ENCODE measurements at regions not wholly inside any gene's neighbourhood (a gene's known extent, or its start where the extent isn't known, plus 50 kb on each side); places are given as distances from the start of the nearest gene placed in this dataset.

DNA sequence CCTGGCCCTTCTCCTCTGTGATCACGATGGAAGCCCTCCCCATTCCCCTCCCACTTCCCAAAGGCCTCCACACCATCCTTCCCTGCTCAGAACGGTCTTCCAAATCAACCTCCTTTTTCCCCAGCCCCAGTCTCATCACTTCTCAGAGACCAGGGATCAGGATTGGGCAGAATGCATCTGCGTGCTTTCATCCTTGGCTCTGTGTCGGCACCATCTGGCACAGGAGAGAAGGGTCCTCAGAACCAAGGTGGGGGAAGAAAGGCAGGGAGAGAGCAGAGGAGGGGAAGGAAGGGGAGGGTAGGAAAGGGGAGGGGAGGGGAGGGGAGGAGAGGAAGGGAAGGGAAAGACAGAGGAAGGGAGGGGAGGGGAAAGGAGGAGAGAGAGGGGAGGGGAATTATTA lies 52.4 kb upstream of the FICD start:
- DNase-seq: no peak
- intact Hi-C loops (cut with micrococcal nuclease): no loop called here
- H3K4me1 Mint-ChIP-seq: no peaks in the 10 kb centered on the region
- H3K9me3 Mint-ChIP-seq: no peaks in the 10 kb centered on the region
- peaks cover 1% of the 10 kb centered on the region for H3K27me3 Mint-ChIP-seq
- H3K4me3 Mint-ChIP-seq: no peak overlapping the region
- H3K27ac Mint-ChIP-seq: no peak overlapping the region
- H3K36me3 Mint-ChIP-seq (ENCODE audit: low read depth): no peaks in the 10 kb centered on the region

DNA sequence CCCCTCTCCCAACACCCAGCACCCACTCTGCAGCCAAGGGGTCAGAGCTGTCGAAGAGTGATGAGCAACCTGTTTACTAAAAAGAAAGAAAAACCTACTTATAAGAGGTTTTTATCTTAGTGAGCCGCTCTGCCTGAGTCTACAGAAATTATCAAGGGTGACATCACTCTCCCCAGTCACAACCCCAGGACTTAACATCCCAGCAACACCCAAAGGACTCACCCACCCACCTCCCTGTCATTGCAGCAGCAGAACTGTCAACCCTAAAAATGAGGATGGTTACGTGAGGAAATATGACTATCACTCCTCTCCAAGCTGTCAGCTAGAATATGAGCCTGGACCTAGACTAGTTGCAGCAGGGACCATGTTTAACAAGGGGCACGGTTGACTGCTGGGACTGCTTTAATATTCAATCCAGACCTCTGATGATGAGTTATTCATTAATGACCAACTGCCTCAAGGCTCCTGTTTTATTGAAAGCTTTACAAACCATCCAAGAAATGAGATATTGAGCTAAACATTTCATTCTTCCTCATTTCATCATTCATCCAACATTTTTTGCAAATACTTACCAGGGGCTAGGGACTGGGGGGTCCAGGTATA lies 53.9 kb upstream of the FICD start:
- peaks cover 1% of the 10 kb centered on the region for H3K27me3 Mint-ChIP-seq
- no peaks in the 10 kb centered on the region for H3K4me1 Mint-ChIP-seq
- no peak for DNase-seq
- intact Hi-C loops (cut with micrococcal nuclease): no loop called here
- no peaks in the 10 kb centered on the region for H3K36me3 Mint-ChIP-seq (ENCODE audit: low read depth)
- no peak overlapping the region for H3K4me3 Mint-ChIP-seq
- H3K27ac Mint-ChIP-seq: no peak overlapping the region
- no peaks in the 10 kb centered on the region for H3K9me3 Mint-ChIP-seq

DNA sequence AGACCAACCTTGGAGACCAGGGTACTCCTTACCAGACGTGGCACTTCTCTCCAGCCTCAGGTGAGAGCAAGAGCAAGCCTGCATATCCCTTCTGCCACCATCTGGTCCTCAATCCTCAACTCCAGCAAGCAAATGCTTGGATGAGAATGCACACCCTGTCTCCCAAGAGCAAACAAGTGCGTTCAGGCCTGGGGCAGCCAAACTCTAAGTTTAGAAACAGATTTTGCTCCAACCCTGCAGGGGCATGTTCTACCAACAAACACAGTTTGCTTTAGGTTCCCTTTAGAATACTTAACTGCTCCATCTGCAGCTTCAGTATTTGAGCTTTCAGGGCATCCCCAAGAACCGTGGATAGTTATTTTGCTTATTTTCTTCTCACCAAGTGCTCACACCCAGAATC lies 55.9 kb upstream of the FICD start:
- Mint-ChIP-seq H3K4me1 (no peaks in the 10 kb centered on the region), H3K9me3 (no peaks in the 10 kb centered on the region), H3K4me3 (no peak overlapping the region), H3K27ac (no peak overlapping the region), H3K36me3 (ENCODE audit: low read depth) (no peaks in the 10 kb centered on the region), H3K27me3 (peaks cover 8% of the 10 kb centered on the region)
- intact Hi-C loops (cut with micrococcal nuclease): no loop called here
- no peak for DNase-seq

DNA sequence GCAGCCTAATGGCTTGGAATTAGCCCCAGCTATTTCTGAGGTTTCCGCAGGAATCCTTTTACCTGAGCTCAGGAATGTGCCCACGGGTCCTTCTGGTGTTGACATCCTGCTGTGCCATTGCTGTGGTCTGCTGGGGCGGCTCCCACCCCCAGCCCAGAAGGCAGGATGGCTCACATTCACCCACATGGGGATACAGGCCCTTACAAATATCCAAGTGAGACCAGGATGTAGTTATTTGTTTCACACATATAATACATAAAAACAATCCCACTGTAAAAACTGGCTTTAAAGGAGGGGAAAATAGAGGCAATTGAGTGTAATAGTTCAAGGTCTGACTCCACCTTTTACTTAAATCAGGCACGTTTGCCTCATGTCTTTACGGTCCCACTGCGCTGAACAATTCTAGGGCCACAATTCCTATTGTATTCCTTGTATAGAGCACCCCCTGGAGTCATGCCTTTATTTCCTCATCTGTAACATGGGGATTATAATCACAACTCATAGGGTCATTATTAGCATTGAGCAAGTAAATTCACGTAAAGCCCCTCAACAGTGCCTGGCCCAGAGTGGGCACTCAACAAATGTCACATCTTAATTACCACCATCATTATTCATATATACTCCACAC lies 57.2 kb upstream of the FICD start:
- Mint-ChIP-seq H3K4me3 (no peak overlapping the region), H3K9me3 (no peaks in the 10 kb centered on the region), H3K27ac (no peak overlapping the region), H3K4me1 (no peaks in the 10 kb centered on the region), H3K36me3 (ENCODE audit: low read depth) (no peaks in the 10 kb centered on the region), H3K27me3 (peaks cover 7% of the 10 kb centered on the region)
- intact Hi-C loops (cut with micrococcal nuclease): no loop called here
- DNase-seq: no peak

DNA sequence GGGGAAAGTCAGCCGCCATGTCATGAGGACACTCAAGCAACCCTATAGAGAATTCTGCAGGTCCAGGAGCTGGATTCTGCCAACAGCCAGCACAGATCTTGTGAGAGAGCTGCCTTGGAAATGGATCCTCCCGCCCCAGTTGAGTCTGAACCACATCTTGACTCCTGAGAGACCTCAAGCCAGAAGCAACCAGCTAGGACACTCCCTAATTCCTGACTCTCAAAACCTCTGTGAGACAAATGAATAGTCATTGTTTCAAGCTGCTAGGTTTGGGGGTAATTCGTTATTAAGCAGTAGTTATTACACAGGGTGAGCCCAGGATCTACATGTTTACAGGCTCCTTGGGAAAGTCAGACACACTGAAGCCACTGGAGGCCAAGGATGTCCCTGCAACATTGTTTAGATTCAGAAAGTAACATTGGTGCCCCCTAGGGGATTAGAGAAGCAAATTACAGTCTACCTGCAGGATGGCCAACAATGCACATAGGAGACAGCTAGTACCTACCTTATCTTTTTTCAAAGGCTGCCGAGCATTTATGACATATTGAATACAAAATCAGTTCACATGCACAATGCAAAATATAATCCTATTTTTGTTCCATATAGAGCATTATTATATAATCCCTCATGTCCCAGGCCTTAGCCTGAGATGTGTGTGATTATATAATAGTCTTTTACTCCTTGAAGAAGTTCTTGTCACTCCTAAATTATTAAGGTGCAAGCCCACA lies 57.9 kb upstream of the FICD start:
- H3K4me3 Mint-ChIP-seq: no peak overlapping the region
- H3K27ac Mint-ChIP-seq: no peak overlapping the region
- intact Hi-C loops (cut with micrococcal nuclease): no loop called here
- DNase-seq: peak; percentile 67
- no peaks in the 10 kb centered on the region for H3K4me1 Mint-ChIP-seq
- H3K9me3 Mint-ChIP-seq: no peaks in the 10 kb centered on the region
- no peaks in the 10 kb centered on the region for H3K36me3 Mint-ChIP-seq (ENCODE audit: low read depth)
- peaks cover 7% of the 10 kb centered on the region for H3K27me3 Mint-ChIP-seq

DNA sequence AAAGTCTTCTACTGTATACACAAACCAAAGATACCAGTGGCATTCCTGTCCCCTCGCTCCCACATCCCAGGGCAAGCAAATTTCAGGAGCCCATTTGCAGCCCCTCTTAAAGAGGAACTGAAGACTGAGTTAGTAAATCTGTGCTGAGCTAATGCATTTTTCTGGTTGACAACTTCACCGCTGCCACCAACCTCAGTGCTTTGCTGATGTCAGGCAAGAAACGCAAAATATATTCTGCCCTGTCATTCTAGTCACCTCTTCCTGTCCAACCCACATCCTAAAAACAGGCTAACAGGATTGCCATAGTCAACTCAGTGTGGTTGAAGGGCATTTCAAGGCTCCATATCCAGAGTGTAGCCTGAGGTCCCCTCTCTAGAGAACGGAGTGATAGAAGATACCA lies 59.4 kb upstream of the FICD start:
- no peak for DNase-seq
- no peaks in the 10 kb centered on the region for H3K4me1 Mint-ChIP-seq
- H3K27ac Mint-ChIP-seq: no peak overlapping the region
- no peaks in the 10 kb centered on the region for H3K36me3 Mint-ChIP-seq (ENCODE audit: low read depth)
- no peak overlapping the region for H3K4me3 Mint-ChIP-seq
- H3K9me3 Mint-ChIP-seq: no peaks in the 10 kb centered on the region
- H3K27me3 Mint-ChIP-seq: peaks cover 7% of the 10 kb centered on the region
- intact Hi-C loops (cut with micrococcal nuclease): no loop called here

DNA sequence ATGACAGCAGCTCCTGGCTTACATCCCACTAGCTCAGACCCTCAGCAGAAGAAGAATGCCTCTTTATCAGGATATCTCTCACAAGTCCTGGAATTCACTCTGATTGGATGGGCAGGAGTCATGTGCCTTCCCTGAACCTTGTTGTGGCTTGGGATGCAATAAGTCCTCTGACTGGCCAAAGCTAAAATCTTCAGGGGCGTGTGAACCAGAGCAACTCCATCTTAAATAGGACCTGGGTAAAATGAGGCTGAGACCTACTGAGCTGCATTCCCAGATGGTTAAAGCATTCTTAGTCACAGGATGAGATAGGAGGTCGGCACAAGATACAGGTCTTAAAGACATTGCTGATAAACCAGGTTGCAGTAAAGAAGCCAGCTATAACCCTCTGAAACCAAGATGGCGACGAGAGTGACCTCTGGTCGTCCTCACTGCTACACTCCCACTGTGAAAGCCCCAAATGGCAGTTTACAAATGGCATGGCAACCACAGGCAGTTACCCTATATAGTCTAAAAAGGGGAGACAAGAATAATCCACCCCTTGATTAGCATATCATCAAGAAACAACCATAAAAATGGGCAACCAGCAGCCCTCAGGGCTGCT lies 60.4 kb upstream of the FICD start:
- no peaks in the 10 kb centered on the region for H3K36me3 Mint-ChIP-seq (ENCODE audit: low read depth)
- DNase-seq: no peak
- no peak overlapping the region for H3K4me3 Mint-ChIP-seq
- H3K4me1 Mint-ChIP-seq: no peaks in the 10 kb centered on the region
- no peaks in the 10 kb centered on the region for H3K9me3 Mint-ChIP-seq
- intact Hi-C loops (cut with micrococcal nuclease): no loop called here
- no peak overlapping the region for H3K27ac Mint-ChIP-seq
- peaks cover 7% of the 10 kb centered on the region for H3K27me3 Mint-ChIP-seq

DNA sequence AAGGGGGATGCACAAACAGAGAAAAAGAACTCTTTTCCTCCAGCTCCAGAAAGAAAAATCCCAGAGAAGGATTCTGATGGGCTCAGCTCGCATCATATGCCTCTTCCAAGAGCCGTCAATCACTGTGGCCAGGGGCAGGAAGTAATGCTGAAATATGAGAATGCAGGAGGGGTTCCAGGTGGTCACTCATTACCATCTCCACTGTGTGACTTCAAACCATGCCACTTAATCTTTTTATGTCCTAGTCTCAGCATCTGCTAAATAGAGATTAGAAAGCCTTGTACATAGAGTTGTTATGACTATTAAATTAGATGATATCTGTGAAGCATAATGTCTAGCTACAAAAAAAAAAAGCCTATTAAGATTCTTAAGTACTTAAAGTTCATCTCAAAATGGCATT lies 65.6 kb upstream of the FICD start:
- Mint-ChIP-seq H3K9me3 (no peaks in the 10 kb centered on the region), H3K36me3 (ENCODE audit: low read depth) (no peaks in the 10 kb centered on the region), H3K4me3 (no peak overlapping the region), H3K4me1 (no peaks in the 10 kb centered on the region), H3K27ac (no peak overlapping the region), H3K27me3 (peaks cover 4% of the 10 kb centered on the region)
- DNase-seq: no peak
- intact Hi-C loops (cut with micrococcal nuclease): no loop called here

DNA sequence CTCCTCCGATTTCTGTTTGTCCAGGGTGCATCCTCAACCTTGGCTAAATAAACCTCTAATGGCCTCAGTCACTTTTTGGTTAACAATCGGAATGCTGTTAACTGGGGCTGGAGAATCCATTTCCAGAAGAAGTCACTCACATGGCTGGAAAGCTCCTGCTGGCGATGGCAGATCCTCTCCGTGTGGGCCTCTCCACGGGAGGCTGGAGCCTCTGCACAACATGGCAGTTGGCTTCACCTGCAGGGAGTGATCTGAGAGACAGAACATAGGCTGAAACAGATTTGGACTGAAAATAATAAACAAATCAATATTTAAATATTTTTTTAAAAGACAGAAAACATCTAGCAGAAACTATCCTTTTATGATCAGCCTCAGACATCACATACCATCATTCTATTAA lies 66.8 kb upstream of the FICD start:
- intact Hi-C loops (cut with micrococcal nuclease): no loop called here
- peaks cover 4% of the 10 kb centered on the region for H3K27me3 Mint-ChIP-seq
- H3K4me1 Mint-ChIP-seq: no peaks in the 10 kb centered on the region
- no peak overlapping the region for H3K4me3 Mint-ChIP-seq
- H3K36me3 Mint-ChIP-seq (ENCODE audit: low read depth): no peaks in the 10 kb centered on the region
- no peak for DNase-seq
- no peaks in the 10 kb centered on the region for H3K9me3 Mint-ChIP-seq
- H3K27ac Mint-ChIP-seq: no peak overlapping the region

DNA sequence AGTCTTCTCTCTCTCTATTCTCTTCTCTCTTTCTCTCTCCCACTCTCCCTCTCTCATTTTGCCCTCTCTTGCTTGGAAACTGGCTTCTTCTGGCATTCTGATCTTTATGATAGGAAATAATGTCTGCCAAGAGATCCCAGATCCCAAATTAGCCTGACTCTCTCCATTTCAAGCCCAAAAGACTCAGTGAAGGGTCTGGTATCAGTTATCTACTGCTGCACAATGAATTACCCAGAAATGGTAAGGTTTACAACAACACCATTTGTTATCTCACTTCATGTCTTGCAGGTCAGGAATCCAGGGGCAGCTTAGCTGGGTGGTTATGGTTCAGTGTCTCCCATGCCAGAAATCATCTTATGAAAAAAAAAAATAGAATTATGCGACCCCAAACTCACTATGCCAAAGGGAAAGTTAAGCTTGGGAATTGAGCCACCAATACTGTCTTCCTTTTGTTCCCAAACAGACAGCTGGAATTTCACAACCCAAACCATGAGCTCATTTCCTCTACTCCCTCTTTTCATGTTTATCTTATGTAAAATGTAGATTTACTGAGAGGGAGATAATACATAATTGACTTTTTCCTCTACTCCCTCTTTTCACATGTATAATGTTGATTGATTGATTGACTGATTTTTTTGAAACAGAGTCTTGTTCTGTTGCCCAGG lies 67.8 kb upstream of the FICD start:
- intact Hi-C loops (cut with micrococcal nuclease): no loop called here
- H3K9me3 Mint-ChIP-seq: no peaks in the 10 kb centered on the region

DNA sequence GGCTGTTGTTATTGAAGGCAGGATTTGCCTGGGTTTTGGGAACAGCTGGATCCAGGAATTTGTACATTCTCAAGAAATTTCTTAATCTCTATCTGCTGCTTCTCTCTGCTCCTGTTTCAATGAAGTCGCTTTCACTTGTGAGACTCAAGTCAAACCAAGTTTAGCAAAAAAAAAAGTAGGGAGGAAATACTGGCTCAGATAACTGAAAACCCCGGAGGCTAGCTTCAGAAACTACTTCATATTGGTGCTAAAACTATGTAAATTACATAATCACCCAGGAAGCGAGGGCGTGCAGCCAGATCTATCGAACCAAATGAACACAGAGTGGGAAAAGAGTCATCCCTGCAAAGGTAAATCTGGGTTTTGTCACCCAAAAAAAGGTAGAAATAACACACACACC lies 68.3 kb upstream of the FICD start:
- H3K4me1 Mint-ChIP-seq: peaks cover 2% of the 10 kb centered on the region
- no peak for DNase-seq
- no peaks in the 10 kb centered on the region for H3K36me3 Mint-ChIP-seq (ENCODE audit: low read depth)
- H3K27me3 Mint-ChIP-seq: peaks cover 4% of the 10 kb centered on the region
- no peaks in the 10 kb centered on the region for H3K9me3 Mint-ChIP-seq
- H3K4me3 Mint-ChIP-seq: no peak overlapping the region
- no peak overlapping the region for H3K27ac Mint-ChIP-seq
- intact Hi-C loops (cut with micrococcal nuclease): no loop called here

More for the DNA sequence above, 67.8 kb upstream of the FICD start:
- Mint-ChIP-seq H3K36me3 (ENCODE audit: low read depth) (no peaks in the 10 kb centered on the region), H3K27ac (no peak overlapping the region), H3K4me3 (no peak overlapping the region), H3K27me3 (peaks cover 4% of the 10 kb centered on the region), H3K4me1 (peaks cover under 1% of the 10 kb centered on the region)
- no peak for DNase-seq

DNA sequence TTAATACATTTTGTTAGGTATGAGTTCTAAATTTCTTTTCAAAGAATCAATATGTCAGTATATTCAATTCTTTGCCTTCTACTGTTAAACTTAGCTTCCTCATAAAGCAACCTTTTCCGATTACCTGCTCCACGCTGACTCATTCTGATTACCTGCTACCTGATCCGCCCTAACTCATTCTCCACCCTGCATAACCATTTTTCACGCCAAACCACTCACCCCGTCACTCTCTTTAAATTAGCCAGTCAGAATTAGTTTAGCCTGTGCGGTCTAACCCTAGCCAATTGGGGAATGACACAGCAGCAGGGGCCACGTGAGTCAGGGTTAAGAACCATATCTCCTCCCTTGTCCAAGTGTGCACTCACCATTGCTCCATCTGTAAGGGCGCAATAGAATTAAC lies 72.2 kb upstream of the FICD start:
- Mint-ChIP-seq H3K4me3 (no peak overlapping the region), H3K27me3 (peaks cover 2% of the 10 kb centered on the region), H3K36me3 (ENCODE audit: low read depth) (no peaks in the 10 kb centered on the region), H3K9me3 (no peaks in the 10 kb centered on the region), H3K4me1 (peaks cover 2% of the 10 kb centered on the region), H3K27ac (no peak overlapping the region)
- intact Hi-C loops (cut with micrococcal nuclease): no loop called here
- DNase-seq: no peak

DNA sequence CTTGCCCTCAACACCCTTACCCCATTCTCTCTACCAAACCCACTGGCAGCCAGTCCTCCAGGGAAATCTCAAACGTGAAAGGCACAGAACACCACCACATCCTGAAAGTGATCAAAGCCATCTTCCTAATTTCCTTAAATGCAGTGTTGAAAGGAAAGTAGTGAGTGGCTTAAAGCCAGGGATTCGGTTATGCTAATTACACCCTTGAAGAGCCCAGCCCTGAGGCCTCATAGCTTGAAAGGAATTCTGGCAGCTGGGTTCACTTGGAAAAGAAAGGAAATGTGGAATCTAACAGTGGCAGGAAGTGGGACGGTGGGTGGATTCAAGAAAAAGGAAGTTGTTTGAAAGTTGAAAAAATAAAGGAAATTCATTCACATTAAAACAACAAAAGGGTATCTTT lies 73.0 kb upstream of the FICD start:
- intact Hi-C loops (cut with micrococcal nuclease): no loop called here
- Mint-ChIP-seq H3K4me3 (no peak overlapping the region), H3K27me3 (peaks cover under 1% of the 10 kb centered on the region), H3K9me3 (no peaks in the 10 kb centered on the region), H3K4me1 (peaks cover 2% of the 10 kb centered on the region), H3K27ac (no peak overlapping the region), H3K36me3 (ENCODE audit: low read depth) (no peaks in the 10 kb centered on the region)
- DNase-seq: no peak

DNA sequence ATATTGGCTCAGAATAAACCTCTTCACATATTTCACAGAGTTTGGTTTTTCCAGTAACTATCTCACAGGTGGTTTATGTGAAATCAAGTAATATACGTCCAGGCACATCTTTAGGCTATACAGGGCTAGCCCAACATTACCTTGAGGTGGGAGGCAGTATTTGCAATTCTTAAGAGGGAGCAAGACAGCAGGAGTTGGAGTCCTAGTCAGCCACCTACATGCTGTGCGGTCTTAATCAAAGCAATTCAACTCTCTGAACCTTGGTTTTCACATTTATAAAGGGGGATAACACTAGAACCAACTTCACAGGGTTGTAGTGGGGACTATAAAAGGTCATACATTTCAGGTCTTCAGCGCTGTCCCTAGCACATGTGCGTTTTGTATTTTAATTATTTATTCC lies 73.5 kb upstream of the FICD start:
- Mint-ChIP-seq H3K9me3 (no peaks in the 10 kb centered on the region), H3K27ac (no peak overlapping the region), H3K4me1 (peaks cover 2% of the 10 kb centered on the region), H3K36me3 (ENCODE audit: low read depth) (no peaks in the 10 kb centered on the region), H3K4me3 (no peak overlapping the region), H3K27me3 (no peaks in the 10 kb centered on the region)
- intact Hi-C loops (cut with micrococcal nuclease): no loop called here
- DNase-seq: no peak

Measured in activated CD4-positive, alpha-beta T cell treated with anti-CD3 and anti-CD28 coated beads, Interleukin-2, amount 10 ng/mL, durations not matched to agents 24 days and 14 days (primary cell).